NCI-H187 treated with DMSO at 0.1 percent for 48 hours (cell line): ENCODE measurements at regions not wholly inside any gene's neighbourhood (a gene's known extent, or its start where the extent isn't known, plus 50 kb on each side); places are given as distances from the start of the nearest gene placed in this dataset.
"Not testable (repeated sequence)": the region's sequence is repeated elsewhere in the genome, so short reads cannot be mapped to it uniquely, and the experiment has no call there.

Source experiments
- DNase-seq: peaks from one replicate; lab custom pipeline; 2025; lab: John Stamatoyannopoulos, UW

- no peak for DNase-seq
Measured at GRCh38 chr6:27736686-27737085, 175.5 kb downstream of the OR2B2 start.

- DNase-seq = no peak
Measured at GRCh38 chr6:27728442-27728841, 183.8 kb downstream of the OR2B2 start.

DNA sequence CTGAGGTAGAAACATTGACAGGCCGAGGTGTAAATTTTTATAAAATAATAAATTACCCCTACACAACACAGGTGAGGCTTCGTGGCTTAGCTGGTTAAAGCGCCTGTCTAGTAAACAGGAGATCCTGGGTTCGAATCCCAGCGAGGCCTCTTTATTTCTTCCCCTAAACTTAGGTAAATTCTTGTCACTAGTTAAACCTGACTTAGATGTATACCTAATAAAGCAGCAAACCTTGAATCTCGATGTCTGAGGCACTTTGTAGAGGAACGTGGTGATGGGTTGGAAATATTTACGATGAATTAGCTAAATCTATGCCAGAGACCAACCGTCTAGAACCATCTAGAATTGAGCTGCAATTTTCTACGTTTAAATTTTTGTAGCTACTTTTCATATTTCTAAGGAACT lies 185.6 kb downstream of the OR2B2 start:
- DNase-seq = no peak

GRCh38 chr6:27720607-27721580 lies 191.3 kb downstream of the OR2B2 start:
- no peak for DNase-seq

DNA sequence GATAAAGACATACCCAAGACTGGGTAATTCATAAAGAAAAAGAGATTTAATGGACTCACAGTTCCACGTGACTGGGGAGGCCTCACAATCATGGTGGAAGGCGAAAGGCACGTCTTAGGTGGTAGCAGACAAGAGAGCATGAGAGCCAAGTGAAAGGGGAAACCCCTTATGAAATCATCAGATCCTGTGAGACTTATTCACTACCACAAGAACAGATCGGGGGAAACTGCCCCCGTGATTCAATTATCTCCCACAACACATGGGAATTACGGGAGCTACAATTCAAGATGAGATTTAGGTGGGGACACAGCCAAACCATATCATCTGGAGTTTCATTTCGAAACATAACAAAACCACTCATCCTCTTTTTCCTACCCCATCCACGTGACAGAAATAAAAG lies 193.2 kb downstream of the OR2B2 start:
- DNase-seq = not testable (repeated sequence)

DNA sequence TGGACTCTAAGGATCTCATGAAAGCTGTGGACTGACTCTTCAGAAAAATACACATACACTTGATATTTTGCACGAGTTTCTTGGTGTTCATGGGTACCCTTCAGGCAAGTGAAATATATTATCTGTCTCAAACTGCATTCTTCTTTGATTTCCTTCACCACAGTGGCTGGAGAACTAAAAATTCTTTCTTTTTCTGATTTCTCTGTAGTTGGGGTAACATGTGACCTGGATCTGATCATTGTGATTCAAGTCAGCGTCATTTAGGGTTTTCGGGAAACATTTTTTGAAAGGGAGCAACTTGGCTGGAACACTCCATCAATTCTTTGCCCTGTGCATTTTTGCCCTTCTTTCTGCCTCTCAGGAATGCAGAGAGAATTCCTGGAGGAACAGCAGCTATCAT lies 205.8 kb downstream of the OR2B2 start:
- no peak for DNase-seq

DNA sequence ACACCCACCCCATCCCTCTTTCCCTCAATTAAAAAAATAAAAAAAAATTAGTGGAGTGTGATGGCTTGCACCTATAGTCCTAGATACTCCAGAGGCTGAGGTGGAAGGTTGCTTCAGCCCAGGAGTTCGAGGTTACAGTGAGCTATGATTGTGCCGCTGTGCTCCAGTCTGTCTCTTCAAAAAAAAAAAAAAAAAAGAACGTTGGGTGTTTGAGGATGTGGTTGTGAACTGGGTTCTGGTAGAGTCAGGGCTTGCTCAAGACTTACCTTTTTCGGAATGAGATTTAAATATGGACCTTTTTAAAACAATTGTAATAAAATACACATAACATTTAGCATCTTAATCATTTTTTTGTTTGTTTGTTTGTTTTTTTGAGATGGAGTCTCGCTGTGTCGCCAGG lies 211.9 kb downstream of the OR2B2 start:
- no peak for DNase-seq

GRCh38 chr6:27694547-27694874 lies 217.7 kb downstream of the OR2B2 start:
- DNase-seq = no peak

DNA sequence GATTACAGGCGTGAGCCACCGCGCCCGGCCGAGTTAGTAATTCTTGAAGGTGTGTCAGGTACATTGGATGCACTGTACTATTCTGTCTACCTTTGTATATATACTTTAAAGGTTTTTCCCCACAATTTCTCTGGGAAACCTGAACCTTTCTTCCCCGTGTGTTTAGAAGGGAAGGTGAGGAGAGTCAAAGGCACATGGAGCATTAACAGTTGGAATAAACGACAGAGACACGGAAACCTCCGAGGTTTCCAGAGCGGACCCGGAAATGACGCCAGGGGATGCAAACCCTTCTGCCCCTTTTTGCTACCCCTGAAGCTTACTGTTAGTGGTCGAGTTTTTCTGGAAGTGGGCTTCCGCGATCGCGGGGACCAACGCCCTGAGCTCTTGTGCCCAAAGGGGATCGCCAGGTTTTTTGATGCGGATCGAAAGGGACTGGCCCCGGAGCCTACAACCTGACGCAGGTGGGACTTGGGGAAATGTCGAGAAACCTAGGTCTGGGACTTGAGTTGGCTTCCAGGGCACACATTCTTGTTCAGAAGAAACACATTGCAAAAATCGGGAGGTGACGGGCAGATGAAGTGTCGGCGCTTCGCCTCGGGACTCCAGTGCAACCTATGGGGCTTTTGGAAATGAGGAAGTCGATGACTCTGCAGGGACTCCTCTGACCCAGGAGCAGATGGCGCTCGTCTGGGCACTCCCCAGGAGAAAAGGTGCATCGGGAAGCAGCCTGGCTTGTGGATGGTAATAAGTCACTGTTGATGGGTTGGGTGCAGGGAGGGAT lies 218.2 kb downstream of the OR2B2 start:
- DNase-seq = peak; percentile 3

- DNase-seq = not testable (repeated sequence)
Measured at GRCh38 chr6:27692133-27692532, 219.2 kb upstream of the ZNF184 start.

DNA sequence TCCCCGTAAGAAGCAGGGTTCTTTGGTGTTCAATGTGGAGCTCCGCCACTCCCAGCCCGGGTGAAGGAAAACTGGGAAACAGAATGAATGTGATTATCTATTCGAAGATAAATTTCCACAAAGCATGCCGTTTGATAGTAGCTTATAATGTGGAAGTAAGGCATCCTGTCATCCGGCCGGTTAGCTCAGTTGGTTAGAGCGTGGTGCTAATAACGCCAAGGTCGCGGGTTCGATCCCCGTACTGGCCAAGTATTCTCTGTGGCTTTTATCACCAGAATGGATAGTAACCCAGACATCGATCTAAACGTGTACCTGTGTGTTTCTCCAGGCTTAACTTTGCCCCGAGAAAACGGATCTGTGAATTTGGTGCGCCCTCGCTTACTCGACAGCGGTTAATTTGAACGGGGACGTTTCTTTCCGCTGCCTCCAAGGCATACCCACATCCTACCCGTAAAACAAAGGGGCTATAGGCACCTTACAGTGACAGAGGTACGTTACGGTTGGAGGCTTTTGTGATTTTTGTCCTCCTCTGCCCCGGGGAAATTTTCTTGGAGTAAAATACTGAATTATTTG lies 215.2 kb upstream of the ZNF184 start:
- peak; percentile 73 for DNase-seq

- DNase-seq = peak; percentile 67
Measured at GRCh38 chr6:27687154-27688013, 214.5 kb upstream of the ZNF184 start.

DNA sequence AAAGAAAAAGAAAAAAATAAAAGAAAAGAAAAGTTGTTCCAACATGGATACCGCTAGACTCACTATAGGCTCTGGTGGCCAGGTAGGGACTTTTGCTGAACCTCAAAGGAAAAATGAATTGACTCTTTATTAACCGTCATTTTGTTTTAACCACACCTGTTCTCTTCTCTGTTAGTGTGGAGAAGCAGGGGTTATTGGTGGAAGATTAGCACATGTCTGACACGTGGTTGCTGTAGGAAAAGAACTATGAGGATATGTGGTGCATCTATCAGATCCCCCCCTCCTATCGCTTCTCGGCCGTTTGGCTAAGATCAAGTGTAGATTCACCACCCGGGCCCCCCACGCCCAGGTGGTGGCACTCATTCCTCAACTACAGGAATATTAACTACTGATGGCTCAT lies 212.4 kb upstream of the ZNF184 start:
- DNase-seq = no peak

DNA sequence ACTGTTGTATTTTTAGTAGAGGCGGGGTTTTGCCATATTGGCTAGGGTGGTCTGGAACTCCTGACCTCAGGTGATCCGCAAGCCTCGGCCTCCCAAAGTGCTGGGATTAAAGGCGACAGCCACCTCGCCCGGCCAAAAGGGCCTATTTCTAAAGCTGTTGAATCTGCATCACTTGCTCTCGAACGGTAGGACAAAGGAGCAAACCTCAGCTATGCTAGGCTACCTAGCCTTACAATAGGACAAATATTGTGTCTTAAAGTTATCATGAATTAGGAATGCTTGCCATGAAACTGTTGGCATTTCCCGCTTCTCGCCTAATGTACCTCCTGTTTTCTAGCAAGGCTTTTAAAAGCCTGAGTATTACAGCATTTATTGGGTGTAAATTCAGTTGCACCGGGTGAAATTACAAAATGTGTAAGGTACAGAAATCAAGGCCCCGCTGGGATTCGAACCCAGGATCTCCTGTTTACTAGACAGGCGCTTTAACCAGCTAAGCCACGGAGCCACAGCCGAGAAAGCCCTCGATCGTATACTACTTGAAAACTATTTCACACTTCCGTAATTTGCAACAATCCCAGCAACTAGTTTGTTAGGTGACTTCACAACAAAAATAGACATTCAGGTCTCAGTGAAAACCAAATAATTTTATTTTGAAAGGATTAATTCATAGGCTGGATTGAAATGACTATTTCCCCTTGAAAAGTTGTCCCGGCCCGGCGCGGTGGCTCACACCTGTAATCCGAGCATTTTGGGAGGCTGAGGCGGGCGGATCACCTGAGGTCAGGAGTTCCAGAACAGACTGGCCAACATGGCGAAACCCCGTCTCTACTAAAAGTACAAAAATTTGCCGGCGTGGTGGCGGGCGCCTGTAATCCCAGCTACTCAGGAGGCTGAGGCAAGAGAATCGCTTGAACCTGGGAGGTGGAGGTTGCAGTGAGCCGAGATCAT lies 211.6 kb upstream of the ZNF184 start:
- DNase-seq = no peak

- no peak for DNase-seq
Measured at GRCh38 chr6:27679964-27680694, 207.2 kb upstream of the ZNF184 start.

DNA sequence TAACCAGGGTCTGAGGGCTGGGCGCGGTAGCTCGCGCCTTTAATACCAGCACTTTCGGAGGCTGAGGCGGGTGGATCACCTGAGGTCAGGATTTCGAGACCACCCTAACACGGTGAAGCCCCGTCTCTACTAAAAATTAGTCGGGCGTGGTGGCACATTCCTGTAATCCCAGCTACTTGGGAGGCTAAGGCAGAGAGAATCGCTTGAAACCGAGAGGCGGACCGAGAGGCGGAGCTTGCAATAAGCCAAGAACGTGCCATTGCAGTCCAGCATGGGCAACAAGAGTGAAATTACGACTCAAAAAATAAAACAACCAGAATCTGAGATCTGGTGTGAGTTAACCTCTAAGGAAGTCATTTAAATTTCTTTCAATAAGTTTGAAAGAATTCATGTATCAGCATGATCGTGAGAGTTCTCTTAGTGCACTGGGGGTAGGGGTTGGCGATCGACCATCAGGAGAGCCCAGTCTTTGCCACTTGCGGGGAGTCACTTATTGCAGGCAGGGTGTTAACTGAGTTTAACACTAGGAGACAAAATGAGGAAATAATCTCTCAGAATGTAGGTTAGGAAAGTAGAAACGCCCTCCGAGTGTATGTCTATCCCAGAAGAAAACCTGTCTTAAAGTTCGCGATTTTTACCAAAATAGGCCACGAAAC lies 206.5 kb upstream of the ZNF184 start:
- DNase-seq = no peak

DNA sequence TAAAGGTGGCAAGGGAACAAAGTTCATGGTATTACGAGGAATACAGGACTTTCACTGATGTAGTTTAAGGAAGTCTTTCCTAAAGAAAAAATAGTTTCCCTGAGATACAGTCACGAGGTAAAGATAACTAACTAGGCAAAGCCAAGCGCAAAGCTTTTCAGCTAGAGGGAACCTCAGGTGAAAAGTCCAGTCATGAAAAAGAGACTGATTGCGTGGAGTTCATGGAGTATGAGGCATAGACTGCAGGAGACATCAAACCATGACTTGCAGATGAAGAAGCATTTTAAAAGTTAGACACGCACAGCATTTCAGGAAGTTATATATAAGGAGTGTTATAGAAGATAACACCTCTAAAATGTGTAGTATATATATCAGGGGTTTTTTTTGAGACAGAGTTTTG lies 205.6 kb upstream of the ZNF184 start:
- no peak for DNase-seq

DNA sequence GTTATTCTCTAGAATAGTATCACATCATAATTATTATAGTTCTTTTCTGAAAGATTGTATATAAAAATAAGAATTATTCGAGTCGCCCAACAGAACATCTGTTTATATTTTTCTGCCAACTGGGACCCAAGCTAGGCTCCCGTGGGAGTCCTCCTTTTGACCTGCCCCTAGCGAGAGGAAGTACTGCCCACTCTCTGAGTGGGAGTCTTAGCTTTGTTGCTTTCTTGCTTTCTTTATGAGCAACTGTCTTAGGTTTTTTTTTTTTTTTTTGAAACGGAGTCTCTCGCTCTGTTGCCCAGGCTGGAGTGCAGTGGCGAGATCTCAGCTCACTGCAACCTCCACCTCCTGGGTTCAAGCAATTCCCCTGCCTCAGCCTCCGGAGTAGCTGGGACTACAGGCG lies 202.0 kb upstream of the ZNF184 start:
- no peak for DNase-seq

DNA sequence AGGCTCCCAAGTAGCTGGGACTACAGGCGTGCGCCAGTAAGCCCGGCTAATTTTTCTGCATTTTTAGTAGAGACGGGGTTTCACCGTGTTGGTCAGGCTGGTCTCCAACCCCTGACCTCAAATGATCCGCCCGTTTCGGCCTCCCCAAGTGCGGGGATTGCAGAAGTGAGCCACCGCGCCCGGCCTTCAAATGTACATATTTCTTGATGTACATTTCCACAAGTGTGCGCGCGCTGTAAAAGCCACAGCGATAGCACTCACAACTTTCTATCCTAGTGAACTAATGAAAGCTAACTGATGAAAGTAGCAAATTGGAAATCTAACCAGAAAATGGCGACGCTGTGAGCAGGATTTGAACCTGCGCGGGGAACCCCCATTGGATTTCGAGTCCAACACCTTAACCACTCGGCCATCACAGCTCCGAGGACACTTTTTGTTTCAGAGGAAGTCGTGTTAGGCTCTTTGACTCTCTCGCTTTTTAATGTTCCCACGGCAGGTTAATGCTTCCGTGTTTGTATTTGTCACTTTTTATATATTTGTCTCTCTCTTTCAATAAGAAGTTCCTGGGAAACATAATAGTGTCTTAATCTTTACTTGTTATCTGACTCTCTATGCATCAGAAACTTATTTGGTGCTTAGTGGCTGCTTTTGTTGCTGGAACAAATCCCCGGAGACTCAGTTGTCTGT lies 199.4 kb upstream of the ZNF184 start:
- no peak for DNase-seq
